HL-60 (cell line): ENCODE measurements at regions not wholly inside any gene's neighbourhood (a gene's known extent, or its start where the extent isn't known, plus 50 kb on each side); places are given as distances from the start of the nearest gene placed in this dataset.

Experiments
- CTCF ChIP-seq: IDR thresholded peaks from one replicate; pipeline ENCODE4 v1.5.1; 2011; ENCODE audit warnings: low read length, control low read depth, inconsistent platforms; ENCODE audit not compliant: insufficient read depth
- GABPA ChIP-seq: IDR thresholded peaks from 2 replicates; pipeline ENCODE4 v1.6.1; 2012; ENCODE audit warnings: low read depth
- POLR2AphosphoS5 ChIP-seq: IDR thresholded peaks from 2 replicates; pipeline ENCODE4 v1.6.1; 2012; ENCODE audit warnings: low read depth

- TF ChIP-seq CTCF (no peak), GABPA (no peak), POLR2AphosphoS5 (no peak)
Observed at GRCh38 chr12:85656561-85656960, 179.6 kb downstream of the RASSF9 start.
